ENCODE measurements at regions not wholly inside any gene's neighbourhood (a gene's known extent, or its start where the extent isn't known, plus 50 kb on each side); places are given as distances from the start of the nearest gene placed in this dataset.
"Not testable (repeated sequence)": the region's sequence is repeated elsewhere in the genome, so short reads cannot be mapped to it uniquely, and the experiment has no call there.

GRCh38 chr3:72069543-72069942 is 284.6 kb upstream of the PROK2 start:
- H3K36me3 ChIP-seq (replicated peaks; ENCODE audit: control insufficient read depth, insufficient read depth, low read length) = no peaks in the 10 kb centered on the region
- H3K4me3 ChIP-seq (ENCODE audit: insufficient read depth, low read depth, low read length) = no peak overlapping the region
- no peak for DNase-seq
- H3K27me3 ChIP-seq (ENCODE audit: control insufficient read depth, insufficient read depth, low read length) = no peaks in the 10 kb centered on the region

GRCh38 chr3:72068621-72069020 is 283.7 kb upstream of the PROK2 start:
- no peak for DNase-seq
- Histone ChIP-seq H3K36me3 (replicated peaks; ENCODE audit: control insufficient read depth, insufficient read depth, low read length) (no peaks in the 10 kb centered on the region), H3K27me3 (ENCODE audit: control insufficient read depth, insufficient read depth, low read length) (no peaks in the 10 kb centered on the region), H3K4me3 (ENCODE audit: insufficient read depth, low read depth, low read length) (no peak overlapping the region)

- H3K4me3 ChIP-seq (ENCODE audit: insufficient read depth, low read depth, low read length) = no peak overlapping the region
- no peak for DNase-seq
- no peaks in the 10 kb centered on the region for H3K36me3 ChIP-seq (replicated peaks; ENCODE audit: control insufficient read depth, insufficient read depth, low read length)
- H3K27me3 ChIP-seq (ENCODE audit: control insufficient read depth, insufficient read depth, low read length) = no peaks in the 10 kb centered on the region
These were observed 282.8 kb upstream of the PROK2 start for GRCh38 chr3:72067721-72068120.

GRCh38 chr3:72065872-72066641 is 281.1 kb upstream of the PROK2 start:
- H3K27me3 ChIP-seq (ENCODE audit: control insufficient read depth, insufficient read depth, low read length) = no peaks in the 10 kb centered on the region
- no peak overlapping the region for H3K4me3 ChIP-seq (ENCODE audit: insufficient read depth, low read depth, low read length)
- DNase-seq = no peak
- no peaks in the 10 kb centered on the region for H3K36me3 ChIP-seq (replicated peaks; ENCODE audit: control insufficient read depth, insufficient read depth, low read length)

- H3K36me3 ChIP-seq (replicated peaks; ENCODE audit: control insufficient read depth, insufficient read depth, low read length) = no peaks in the 10 kb centered on the region
- no peak for DNase-seq
- no peaks in the 10 kb centered on the region for H3K27me3 ChIP-seq (ENCODE audit: control insufficient read depth, insufficient read depth, low read length)
- H3K4me3 ChIP-seq (ENCODE audit: insufficient read depth, low read depth, low read length) = no peak overlapping the region
These were observed 280.3 kb upstream of the PROK2 start for GRCh38 chr3:72065236-72065635.

GRCh38 chr3:72064727-72065126 is 279.8 kb upstream of the PROK2 start:
- DNase-seq; H3K36me3 ChIP-seq (replicated peaks; ENCODE audit: control insufficient read depth, insufficient read depth, low read length); H3K4me3 ChIP-seq (ENCODE audit: insufficient read depth, low read depth, low read length); H3K27me3 ChIP-seq (ENCODE audit: control insufficient read depth, insufficient read depth, low read length): not testable (repeated sequence)

GRCh38 chr3:72062017-72062416 is 277.1 kb upstream of the PROK2 start:
- Histone ChIP-seq H3K36me3 (replicated peaks; ENCODE audit: control insufficient read depth, insufficient read depth, low read length) (no peaks in the 10 kb centered on the region), H3K27me3 (ENCODE audit: control insufficient read depth, insufficient read depth, low read length) (no peaks in the 10 kb centered on the region), H3K4me3 (ENCODE audit: insufficient read depth, low read depth, low read length) (no peak overlapping the region)
- DNase-seq = no peak

- H3K36me3 ChIP-seq (replicated peaks; ENCODE audit: control insufficient read depth, insufficient read depth, low read length) = no peaks in the 10 kb centered on the region
- H3K4me3 ChIP-seq (ENCODE audit: insufficient read depth, low read depth, low read length) = no peak overlapping the region
- DNase-seq = no peak
- no peaks in the 10 kb centered on the region for H3K27me3 ChIP-seq (ENCODE audit: control insufficient read depth, insufficient read depth, low read length)
These were observed 275.6 kb upstream of the PROK2 start for GRCh38 chr3:72060447-72061034.

GRCh38 chr3:72058493-72059081 is 273.6 kb upstream of the PROK2 start:
- Histone ChIP-seq H3K4me3 (ENCODE audit: insufficient read depth, low read depth, low read length) (no peak overlapping the region), H3K36me3 (replicated peaks; ENCODE audit: control insufficient read depth, insufficient read depth, low read length) (no peaks in the 10 kb centered on the region), H3K27me3 (ENCODE audit: control insufficient read depth, insufficient read depth, low read length) (no peaks in the 10 kb centered on the region)
- DNase-seq = no peak

GRCh38 chr3:72055436-72055835 is 270.5 kb upstream of the PROK2 start:
- H3K4me3 ChIP-seq (ENCODE audit: insufficient read depth, low read depth, low read length) = no peak overlapping the region
- H3K27me3 ChIP-seq (ENCODE audit: control insufficient read depth, insufficient read depth, low read length) = no peaks in the 10 kb centered on the region; the same call in 1 of the 2 replicates
- H3K36me3 ChIP-seq (replicated peaks; ENCODE audit: control insufficient read depth, insufficient read depth, low read length) = no peaks in the 10 kb centered on the region
- DNase-seq = no peak

- no peaks in the 10 kb centered on the region for H3K36me3 ChIP-seq (replicated peaks; ENCODE audit: control insufficient read depth, insufficient read depth, low read length)
- H3K27me3 ChIP-seq (ENCODE audit: control insufficient read depth, insufficient read depth, low read length) = no peaks in the 10 kb centered on the region; the same call in 1 of the 2 replicates
- H3K4me3 ChIP-seq (ENCODE audit: insufficient read depth, low read depth, low read length) = no peak overlapping the region
- DNase-seq = no peak
These were observed 270.0 kb upstream of the PROK2 start for GRCh38 chr3:72054976-72055375.

GRCh38 chr3:72052841-72053409 is 268.0 kb upstream of the PROK2 start:
- Histone ChIP-seq H3K36me3 (replicated peaks; ENCODE audit: control insufficient read depth, insufficient read depth, low read length) (no peaks in the 10 kb centered on the region), H3K27me3 (ENCODE audit: control insufficient read depth, insufficient read depth, low read length) (no peaks in the 10 kb centered on the region; the same call in 1 of the 2 replicates), H3K4me3 (ENCODE audit: insufficient read depth, low read depth, low read length) (no peak overlapping the region)
- DNase-seq = no peak

- no peaks in the 10 kb centered on the region; the same call in 1 of the 2 replicates for H3K27me3 ChIP-seq (ENCODE audit: control insufficient read depth, insufficient read depth, low read length)
- H3K4me3 ChIP-seq (ENCODE audit: insufficient read depth, low read depth, low read length) = no peak overlapping the region
- no peak for DNase-seq
- no peaks in the 10 kb centered on the region for H3K36me3 ChIP-seq (replicated peaks; ENCODE audit: control insufficient read depth, insufficient read depth, low read length)
These were observed 265.8 kb upstream of the PROK2 start for GRCh38 chr3:72050771-72051170.

GRCh38 chr3:72050048-72050632 is 265.2 kb upstream of the PROK2 start:
- Histone ChIP-seq H3K27me3 (ENCODE audit: control insufficient read depth, insufficient read depth, low read length) (no peaks in the 10 kb centered on the region; the same call in 1 of the 2 replicates), H3K36me3 (replicated peaks; ENCODE audit: control insufficient read depth, insufficient read depth, low read length) (no peaks in the 10 kb centered on the region), H3K4me3 (ENCODE audit: insufficient read depth, low read depth, low read length) (no peak overlapping the region)
- DNase-seq = no peak

Data from H7 (cell line).